Endothelial cell (in vitro differentiated cells): ENCODE measurements at regions not wholly inside any gene's neighbourhood (a gene's known extent, or its start where the extent isn't known, plus 50 kb on each side); places are given as distances from the start of the nearest gene placed in this dataset.

ENCODE experiments used
- DNase-seq: peaks from one replicate; pipeline ENCODE4 v3.0.0; 2021; ENCODE audit warnings: low spot score
- H3K27ac Mint-ChIP-seq: one replicate; pipeline ENCODE4 v1.8.0; 2021; ENCODE audit warnings: mixed read lengths, inconsistent platforms; ENCODE audit not compliant: unreplicated experiment
- H3K27me3 Mint-ChIP-seq: one replicate; pipeline ENCODE4 v1.8.0; 2021; ENCODE audit warnings: mild to moderate bottlenecking, moderate library complexity, mixed read lengths, inconsistent platforms; ENCODE audit not compliant: unreplicated experiment
- H3K36me3 Mint-ChIP-seq: one replicate; pipeline ENCODE4 v1.8.0; 2021; ENCODE audit warnings: mild to moderate bottlenecking, low read depth, mixed read lengths, inconsistent platforms; ENCODE audit not compliant: unreplicated experiment
- H3K4me1 Mint-ChIP-seq: one replicate; pipeline ENCODE4 v1.8.0; 2021; ENCODE audit warnings: mild to moderate bottlenecking, mixed read lengths, inconsistent platforms; ENCODE audit not compliant: unreplicated experiment
- H3K4me3 Mint-ChIP-seq: one replicate; pipeline ENCODE4 v1.8.0; 2021; ENCODE audit warnings: mild to moderate bottlenecking, mixed read lengths, inconsistent platforms; ENCODE audit not compliant: unreplicated experiment
- H3K9me3 Mint-ChIP-seq: one replicate; pipeline ENCODE4 v1.8.0; 2021; ENCODE audit warnings: mixed read lengths, inconsistent platforms; ENCODE audit not compliant: unreplicated experiment
- TF ChIP-seq, protein P1 (sequence below): fragments of 200-600 bp; sonication (generic); IDR thresholded peaks from one replicate; pipeline ENCODE4 v1.5.0; 2021; ENCODE audit warnings: antibody characterized with exemption; ENCODE audit not compliant: unreplicated experiment

DNA sequence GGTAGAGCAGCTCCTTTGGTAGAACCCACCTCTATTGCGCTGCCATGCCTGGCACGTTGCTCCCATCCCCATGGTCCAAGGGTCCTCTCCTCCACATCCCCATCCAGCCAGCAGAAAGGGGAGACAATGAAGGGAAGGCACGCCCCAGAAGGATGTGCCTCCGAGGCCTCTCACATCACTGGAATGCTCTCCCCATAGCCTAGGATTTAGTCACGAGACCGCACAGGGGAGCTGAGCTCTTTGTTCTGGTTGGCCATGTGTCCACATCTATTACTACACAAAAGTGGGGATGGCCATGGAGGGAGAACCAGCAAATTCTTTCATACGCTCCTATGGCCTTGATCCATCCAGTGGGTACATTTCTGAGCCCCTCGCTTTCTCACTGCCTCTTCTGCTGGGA is 60.5 kb upstream of the SALL4 start:
- no peak for DNase-seq
- no peaks in the 10 kb centered on the region for H3K4me1 Mint-ChIP-seq
- no peaks in the 10 kb centered on the region for H3K9me3 Mint-ChIP-seq
- no peak overlapping the region for H3K27ac Mint-ChIP-seq
- no peaks in the 10 kb centered on the region for H3K36me3 Mint-ChIP-seq
- H3K4me3 Mint-ChIP-seq, result no peak overlapping the region
- H3K27me3 Mint-ChIP-seq, result peaks cover 4% of the 10 kb centered on the region
- TF ChIP-seq, protein P1, sequence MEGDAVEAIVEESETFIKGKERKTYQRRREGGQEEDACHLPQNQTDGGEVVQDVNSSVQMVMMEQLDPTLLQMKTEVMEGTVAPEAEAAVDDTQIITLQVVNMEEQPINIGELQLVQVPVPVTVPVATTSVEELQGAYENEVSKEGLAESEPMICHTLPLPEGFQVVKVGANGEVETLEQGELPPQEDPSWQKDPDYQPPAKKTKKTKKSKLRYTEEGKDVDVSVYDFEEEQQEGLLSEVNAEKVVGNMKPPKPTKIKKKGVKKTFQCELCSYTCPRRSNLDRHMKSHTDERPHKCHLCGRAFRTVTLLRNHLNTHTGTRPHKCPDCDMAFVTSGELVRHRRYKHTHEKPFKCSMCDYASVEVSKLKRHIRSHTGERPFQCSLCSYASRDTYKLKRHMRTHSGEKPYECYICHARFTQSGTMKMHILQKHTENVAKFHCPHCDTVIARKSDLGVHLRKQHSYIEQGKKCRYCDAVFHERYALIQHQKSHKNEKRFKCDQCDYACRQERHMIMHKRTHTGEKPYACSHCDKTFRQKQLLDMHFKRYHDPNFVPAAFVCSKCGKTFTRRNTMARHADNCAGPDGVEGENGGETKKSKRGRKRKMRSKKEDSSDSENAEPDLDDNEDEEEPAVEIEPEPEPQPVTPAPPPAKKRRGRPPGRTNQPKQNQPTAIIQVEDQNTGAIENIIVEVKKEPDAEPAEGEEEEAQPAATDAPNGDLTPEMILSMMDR, result no peak

DNA sequence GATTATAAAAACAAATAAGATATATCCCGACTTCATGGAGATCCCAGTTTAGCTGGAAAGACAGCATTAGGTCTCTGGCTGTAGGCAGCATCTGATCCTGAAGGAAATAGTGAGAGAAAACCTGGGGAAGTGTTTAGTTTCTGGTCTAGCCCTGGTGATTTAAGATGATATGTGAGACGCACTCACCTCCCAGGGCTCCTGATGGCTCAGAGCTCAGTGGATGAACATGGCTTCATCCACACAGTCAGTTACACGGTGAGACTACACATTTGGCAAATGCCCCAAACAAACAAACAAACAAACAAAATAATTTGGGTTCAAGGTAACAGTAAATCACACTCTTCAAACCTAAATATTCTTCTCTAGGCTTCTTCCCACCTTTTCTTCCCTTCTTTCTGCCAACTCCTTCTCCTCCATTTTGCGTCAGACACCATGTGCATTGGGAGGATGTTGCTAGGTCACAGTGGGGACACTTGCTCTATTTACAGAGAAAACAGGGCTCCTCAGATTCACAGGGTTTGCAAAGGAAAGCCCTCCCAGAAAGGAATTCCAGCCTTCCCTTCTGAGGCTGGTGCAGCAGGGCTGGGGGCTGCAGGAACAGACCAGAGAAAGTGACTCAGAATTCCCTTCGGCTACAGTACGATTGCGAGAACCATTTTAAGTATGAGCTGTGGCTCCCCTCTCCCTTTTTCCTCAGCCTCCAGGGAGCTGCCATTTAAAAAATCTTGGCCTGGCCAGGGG is 59.6 kb upstream of the SALL4 start:
- TF ChIP-seq, protein P1, result no peak
- no peak for DNase-seq

DNA sequence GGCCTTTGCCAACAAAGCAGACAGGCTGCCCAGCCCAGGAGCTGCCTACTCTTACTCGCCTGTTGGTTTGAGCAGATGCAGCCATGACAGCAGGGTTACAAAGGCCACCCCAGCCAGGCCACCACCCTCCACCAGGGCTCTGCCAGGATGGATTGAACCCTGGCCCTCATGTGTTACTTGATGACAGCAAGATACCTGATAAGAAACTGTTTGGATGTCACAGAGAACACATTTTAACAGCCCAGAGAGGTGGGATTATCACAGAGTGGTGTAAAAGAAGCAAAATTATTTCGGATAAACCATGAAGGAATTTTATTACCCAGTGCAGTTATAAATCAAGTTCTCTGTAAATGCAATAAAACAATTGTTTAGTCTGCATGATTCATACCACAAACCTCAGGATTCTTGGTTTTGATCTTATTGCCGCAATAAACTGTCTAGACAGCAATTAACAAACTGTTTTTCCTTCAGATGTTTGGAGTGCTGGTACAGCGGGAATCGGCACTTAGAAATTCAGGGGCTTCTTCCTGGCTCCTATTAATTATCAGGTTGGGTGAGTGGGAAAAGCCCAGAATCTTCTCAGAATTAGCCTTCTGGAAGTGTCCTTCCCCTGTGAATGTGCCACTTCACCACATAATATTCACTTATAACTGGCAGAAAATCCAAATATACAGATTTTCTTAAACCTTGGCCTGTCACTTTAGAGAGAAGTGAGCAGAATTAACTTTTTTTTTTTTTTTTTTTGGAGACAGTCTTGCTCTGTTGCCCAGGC is 58.0 kb upstream of the SALL4 start:
- no peaks in the 10 kb centered on the region for H3K36me3 Mint-ChIP-seq
- H3K27me3 Mint-ChIP-seq, result peaks cover 3% of the 10 kb centered on the region
- no peak overlapping the region for H3K27ac Mint-ChIP-seq
- TF ChIP-seq, protein P1, result no peak
- no peak overlapping the region for H3K4me3 Mint-ChIP-seq
- H3K4me1 Mint-ChIP-seq, result no peaks in the 10 kb centered on the region
- H3K9me3 Mint-ChIP-seq, result no peaks in the 10 kb centered on the region
- DNase-seq, result no peak

More for the DNA sequence above, 59.6 kb upstream of the SALL4 start:
- no peaks in the 10 kb centered on the region for H3K9me3 Mint-ChIP-seq
- no peak overlapping the region for H3K27ac Mint-ChIP-seq
- H3K4me1 Mint-ChIP-seq, result no peaks in the 10 kb centered on the region
- H3K36me3 Mint-ChIP-seq, result no peaks in the 10 kb centered on the region
- no peak overlapping the region for H3K4me3 Mint-ChIP-seq
- peaks cover 4% of the 10 kb centered on the region for H3K27me3 Mint-ChIP-seq

DNA sequence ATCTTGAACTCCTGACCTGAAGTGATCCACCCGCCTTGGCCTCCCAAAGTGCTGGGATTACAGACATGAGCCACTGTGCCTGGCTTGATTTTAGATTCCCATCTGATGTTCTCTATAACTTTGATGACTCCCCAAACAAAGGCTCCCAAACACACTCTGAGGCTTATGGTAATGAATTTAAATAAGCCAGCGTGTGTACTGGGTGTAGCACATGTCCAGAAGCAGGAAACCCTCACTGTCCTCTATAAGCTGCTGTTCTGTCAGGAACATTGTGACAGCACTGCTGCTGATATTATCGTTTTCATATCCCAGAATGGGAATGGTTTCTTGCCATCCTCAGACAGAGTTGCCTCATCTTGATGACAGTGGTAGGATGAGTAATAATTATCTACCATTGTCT is 54.1 kb upstream of the SALL4 start:
- Mint-ChIP-seq H3K27ac (no peak overlapping the region), H3K27me3 (peaks cover 3% of the 10 kb centered on the region), H3K4me3 (no peak overlapping the region), H3K36me3 (no peaks in the 10 kb centered on the region), H3K9me3 (no peaks in the 10 kb centered on the region), H3K4me1 (no peaks in the 10 kb centered on the region)
- no peak for DNase-seq
- TF ChIP-seq, protein P1, result no peak

DNA sequence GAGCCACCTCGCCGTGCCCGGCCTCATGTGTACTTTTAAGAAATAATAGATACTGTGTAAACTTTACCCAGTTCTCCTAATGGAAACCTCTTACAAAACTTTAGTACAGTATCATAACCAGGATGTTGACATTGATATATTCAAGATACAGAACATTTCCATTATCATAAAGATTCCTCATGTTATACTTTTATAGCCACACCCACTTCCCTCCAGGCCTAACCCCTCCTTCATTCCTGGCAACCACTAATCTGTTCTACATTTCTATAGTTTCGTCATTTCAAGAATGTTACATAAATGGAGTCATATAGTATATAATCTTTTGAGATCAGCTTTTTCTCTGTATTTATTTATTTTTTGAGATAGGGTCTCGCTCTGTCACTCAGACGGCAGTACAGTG is 52.6 kb upstream of the SALL4 start:
- DNase-seq, result no peak
- Mint-ChIP-seq H3K4me1 (no peaks in the 10 kb centered on the region), H3K9me3 (no peaks in the 10 kb centered on the region), H3K27ac (no peak overlapping the region), H3K36me3 (no peaks in the 10 kb centered on the region), H3K4me3 (no peak overlapping the region), H3K27me3 (peaks cover 2% of the 10 kb centered on the region)
- TF ChIP-seq, protein P1, result no peak
